HG03378 (cell line): ENCODE measurements at regions not wholly inside any gene's neighbourhood (a gene's known extent, or its start where the extent isn't known, plus 50 kb on each side); places are given as distances from the start of the nearest gene placed in this dataset.

Experiments
- ATAC-seq: cut with Tn5 transposase; IDR thresholded peaks from one replicate; pipeline ENCODE4 v1.9.1; 2021; ENCODE audit warnings: mild to moderate bottlenecking, moderate library complexity; ENCODE audit not compliant: unreplicated experiment

DNA sequence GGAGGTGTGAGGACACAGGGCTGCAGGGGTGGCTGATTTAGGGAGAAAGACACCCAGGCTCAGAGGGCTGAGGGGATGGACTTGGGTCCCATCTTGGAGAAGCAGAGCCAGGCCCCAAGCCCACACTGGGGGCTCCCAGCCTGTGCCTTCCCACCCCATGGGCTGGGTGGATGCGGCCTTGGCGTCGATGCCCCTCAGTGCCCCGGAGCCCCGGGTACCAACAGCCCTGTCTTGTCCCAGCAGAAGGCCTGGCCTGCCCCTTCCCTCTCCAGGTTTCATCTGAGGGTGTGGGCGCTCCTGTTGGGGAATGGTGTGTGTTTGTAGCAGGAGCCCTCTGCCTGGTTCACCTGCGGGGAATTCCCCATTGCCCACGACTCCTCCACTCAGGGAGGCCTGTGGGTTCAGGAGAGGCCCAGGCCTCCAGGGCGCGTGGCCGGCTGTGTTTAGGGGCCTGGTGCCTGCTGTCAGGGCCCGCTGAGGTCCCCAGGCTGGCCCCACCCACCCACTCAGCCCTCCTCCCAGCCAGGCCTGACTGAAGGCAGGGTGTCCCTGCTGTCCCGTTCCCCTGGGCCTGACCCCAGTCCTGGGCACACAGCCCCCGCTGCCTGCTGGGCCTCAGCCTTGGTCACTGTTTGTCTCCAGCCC, 51.1 kb upstream of the BEGAIN start:
- ATAC-seq = no peak

DNA sequence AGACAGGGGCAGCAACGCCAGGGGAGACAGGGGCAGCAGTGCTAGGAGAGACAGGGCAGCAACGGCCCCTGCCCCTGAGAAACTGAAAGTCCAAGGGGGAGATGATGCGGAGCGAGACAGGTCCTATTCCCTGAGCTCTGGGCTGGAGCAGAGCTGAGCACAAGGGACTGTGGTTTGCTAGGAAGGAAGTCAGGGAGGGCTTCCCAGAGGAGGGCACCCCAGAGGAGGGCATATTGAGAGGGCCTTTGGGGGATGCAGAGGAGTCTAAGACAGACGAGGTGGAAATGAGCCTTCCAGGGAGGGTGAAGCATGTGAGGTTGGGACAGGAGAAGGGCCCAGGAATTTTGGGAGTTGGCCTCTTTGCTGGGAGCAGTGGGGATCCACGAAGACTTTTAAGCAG, 52.1 kb upstream of the BEGAIN start:
- ATAC-seq = no peak

GRCh38 chr14:100640471-100641273, 53.5 kb upstream of the BEGAIN start:
- peak; percentile 93 for ATAC-seq

GRCh38 chr14:100641274-100641860, 54.1 kb upstream of the BEGAIN start:
- no peak for ATAC-seq

DNA sequence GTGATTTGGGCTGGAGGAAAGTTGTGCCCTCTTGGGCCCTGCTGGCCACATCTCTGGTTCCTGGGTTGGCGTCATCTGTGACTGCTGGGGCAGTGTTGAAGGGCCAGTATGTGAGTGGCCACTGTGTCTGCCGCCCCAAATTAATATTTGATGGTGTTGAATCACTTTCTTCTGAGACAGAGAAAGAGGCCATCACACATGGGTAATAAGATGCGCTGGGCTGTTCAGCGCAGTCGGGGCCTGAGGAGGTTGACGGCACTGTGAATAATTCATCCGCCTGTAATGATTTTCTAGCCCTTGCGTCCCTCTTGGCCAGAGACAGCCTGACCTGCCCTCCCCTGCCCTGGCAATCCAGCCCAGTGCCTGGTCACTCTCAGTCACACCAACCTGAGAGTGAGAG, 56.2 kb upstream of the BEGAIN start:
- no peak for ATAC-seq

- no peak for ATAC-seq
These were observed 57.2 kb upstream of the BEGAIN start for GRCh38 chr14:100644383-100644782.

DNA sequence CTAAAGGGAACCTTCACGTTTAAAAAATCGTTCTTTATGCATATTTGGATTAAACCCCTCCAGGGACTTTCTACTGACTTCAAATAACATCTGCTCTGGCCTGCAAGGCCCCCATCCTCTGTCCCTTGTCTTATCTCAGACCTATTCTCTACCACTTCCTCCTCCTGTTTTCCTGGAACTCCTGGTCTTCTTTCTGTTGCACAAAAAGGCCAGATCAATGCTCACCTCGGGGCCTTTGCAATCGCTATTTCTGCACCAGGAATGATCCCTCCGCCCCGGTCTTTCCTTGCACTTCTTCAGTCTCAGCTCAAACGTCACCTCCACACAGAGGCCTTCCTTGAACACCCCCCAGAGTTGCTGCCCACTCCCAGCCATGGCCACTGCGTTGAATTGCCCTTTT, 57.6 kb upstream of the BEGAIN start:
- ATAC-seq = no peak

GRCh38 chr14:100645196-100645981, 58.2 kb upstream of the BEGAIN start:
- peak; percentile 62 for ATAC-seq

DNA sequence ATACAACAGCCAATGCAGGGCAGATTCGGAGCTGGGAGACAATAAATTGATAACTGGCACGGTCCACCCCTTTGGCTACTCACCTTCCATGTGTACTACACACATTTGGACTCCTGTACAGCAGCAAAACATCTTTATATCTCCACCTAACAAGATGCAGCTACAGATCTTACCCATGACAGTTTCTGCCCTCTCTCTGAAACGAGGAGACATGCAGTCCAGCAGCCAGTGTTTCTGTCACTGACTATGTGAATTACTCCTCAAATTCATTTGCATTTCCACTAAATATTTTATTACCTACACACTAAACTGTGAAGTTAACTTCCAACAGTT, 58.7 kb upstream of the BEGAIN start:
- ATAC-seq = no peak

GRCh38 chr14:100648474-100649172, 61.4 kb upstream of the BEGAIN start:
- ATAC-seq = no peak

- ATAC-seq = no peak
These were observed 61.9 kb upstream of the BEGAIN start for GRCh38 chr14:100649173-100649519.

GRCh38 chr14:100651999-100652508, 64.8 kb upstream of the BEGAIN start:
- ATAC-seq = no peak

DNA sequence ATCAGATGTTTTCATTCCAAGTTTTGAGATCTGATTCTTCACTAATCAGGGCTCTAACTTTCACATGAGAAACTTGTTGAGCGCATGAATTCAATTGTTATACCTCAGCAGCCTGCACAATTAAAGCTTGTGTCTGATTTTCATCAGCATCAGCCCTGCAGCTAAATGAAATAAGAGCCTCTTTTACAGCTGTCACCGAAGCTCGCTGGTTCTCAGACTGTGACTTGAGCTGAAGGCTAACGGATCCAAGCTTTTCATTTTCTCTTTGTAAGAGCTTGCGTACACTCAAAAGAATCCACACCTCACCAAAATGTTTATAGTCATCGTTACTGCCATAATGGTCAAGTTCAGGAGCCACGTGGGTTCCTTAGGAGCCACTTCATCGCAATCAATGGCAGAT, 65.5 kb upstream of the BEGAIN start:
- no peak for ATAC-seq

DNA sequence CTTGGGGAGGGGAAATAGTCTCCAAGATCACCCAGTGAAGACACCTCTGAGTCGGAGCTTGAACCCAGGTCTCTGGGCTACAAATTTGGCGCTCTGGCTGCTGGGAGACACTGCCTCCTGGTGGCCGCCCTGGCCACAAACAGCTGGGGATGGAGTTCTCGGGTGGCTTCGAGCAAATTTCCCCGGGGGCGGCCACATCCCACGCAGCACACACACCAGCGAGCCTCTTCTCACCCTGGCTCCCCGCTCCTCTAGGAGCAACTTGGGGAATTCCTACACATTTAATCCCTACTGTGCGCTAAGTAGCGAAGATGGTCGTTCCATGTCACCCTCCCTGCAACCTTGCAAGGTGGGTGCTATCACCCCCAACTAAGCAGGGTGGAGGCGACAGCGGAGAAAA, 66.2 kb upstream of the BEGAIN start:
- ATAC-seq = no peak

- ATAC-seq = no peak
These were observed 67.0 kb upstream of the BEGAIN start for GRCh38 chr14:100654025-100654813.

DNA sequence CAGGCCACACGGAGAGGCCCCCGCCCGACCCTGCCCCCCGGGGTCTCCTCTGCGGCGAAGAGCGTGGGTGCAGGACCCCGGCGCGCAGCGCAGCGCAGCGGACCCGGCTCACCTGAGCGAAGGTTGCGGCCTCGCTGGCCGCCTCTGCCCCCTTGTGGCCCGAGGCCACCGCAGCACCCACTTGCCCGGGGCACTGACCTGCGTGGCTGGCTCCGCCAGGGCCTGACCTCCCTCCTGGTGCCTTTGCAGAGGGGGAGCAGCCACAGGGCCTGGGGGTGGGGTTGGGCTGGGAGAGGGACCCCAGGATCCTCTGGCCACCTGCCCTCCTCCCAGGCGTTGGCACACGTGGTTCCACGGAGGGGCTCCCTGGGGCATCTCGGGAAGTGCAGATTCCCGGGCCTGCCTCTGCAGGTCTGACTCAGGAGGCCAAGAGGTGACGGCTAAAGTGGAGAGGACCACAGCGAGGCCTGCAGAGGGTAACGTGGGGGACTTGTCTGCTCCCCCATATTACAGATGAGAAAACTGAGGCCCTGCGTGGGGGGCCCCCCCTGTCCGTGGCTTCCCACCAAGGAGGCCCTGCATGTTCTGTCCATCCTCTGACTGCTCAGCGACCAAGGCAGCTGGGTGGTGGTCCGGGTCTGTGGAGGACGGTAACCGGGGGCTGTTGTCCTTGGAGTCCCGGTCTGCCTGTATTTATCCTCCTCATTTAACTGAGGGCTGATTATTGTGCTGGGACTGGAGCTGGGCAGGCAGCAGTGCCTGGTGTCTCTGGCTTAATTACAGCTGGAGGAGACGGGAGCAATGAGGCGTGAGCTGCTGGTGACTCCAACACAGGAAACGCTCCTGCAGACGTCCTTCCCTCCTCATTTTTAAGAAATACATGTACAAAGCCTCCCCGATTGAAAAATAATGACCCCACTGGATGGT, 67.9 kb upstream of the BEGAIN start:
- no peak for ATAC-seq

GRCh38 chr14:100655741-100656085, 68.5 kb upstream of the BEGAIN start:
- ATAC-seq = no peak

DNA sequence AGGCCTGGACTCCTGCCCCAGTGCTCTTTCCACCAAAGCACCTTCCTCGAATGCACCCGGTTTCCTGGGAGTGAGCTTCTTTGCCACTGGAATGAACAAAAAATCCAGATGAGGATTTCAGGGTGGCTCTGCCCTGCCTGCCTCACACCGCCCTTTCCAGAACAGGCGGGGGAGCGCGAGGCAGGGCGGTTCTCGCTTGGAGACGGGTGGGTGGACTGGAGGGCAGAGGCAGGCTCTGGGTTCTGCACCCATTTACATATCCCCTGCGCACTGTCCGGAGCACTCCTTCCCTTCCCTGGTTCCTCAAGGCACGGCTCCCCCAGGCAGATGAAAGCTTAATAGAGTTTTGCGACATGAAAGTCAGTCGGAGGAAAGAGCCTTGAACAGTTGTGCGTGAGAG, 69.7 kb upstream of the DLK1 start:
- no peak for ATAC-seq

DNA sequence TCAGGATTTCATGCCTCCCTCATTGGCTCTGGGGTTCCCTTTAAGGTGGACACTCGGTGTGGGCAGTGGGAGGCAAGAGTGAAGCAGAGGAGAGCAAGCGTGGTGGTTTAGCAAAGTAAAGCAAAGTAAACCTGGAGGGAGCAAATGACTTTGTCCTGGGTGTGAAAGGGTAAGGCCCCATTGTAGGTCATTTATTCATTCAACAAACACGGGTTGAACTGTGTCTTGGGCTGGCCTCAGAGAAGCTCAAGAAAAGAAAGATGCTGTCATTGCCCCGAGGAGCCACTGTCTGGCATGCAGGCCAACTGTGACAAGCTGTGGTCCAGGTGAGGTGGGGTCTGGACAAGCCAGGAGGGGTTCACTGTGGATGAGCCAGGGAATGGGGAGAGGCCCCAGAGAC, 68.9 kb upstream of the DLK1 start:
- ATAC-seq = no peak
